ENCODE measurements at regions not wholly inside any gene's neighbourhood (a gene's known extent, or its start where the extent isn't known, plus 50 kb on each side); places are given as distances from the start of the nearest gene placed in this dataset.

DNA sequence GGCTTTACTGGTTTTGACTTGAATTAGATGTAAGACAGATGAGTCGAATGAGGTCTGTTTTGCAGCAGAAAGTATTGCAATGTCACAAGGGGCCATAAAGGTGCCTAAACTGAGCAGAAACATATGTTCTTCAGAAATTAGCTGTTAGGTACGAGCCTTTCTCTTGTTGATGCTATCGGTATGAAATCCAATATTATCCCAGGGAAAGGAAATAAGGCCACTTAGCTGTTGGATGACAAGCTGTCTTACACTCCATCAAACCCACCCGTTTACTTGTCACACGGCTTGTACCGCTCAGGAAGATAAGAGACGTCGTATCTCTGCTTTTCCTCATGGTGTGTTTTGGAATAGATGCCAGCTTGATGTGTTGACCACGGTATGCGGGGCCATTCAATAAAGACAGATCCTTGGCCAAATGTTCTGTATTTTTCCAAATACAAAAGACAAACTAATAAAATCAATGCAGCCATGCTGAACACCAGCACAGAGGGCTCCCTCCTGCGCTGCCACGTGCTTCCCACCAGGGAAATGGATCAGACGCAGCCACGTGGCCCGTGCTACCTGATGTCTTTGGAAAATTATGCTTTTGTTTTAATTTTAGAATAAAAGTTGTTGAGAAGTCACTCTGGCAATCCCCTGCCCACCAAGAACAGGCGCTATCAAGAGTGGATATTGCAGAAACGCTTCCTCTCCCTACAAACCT is 255.9 kb upstream of the SULF2 start:
- Histone ChIP-seq H2AFZ (ENCODE audit: low read length) (no peak overlapping the region), H3K9me2 (replicated peaks; ENCODE audit: low read depth, low read length) (no peaks in the 10 kb centered on the region), H3K4me1 (ENCODE audit: insufficient read depth, low read length, poor library complexity, severe bottlenecking) (no peaks in the 10 kb centered on the region), H3K4me3 (ENCODE audit: low read length, poor library complexity, severe bottlenecking) (no peak overlapping the region), H3K79me2 (ENCODE audit: insufficient read depth, low read length) (no peaks in the 10 kb centered on the region), H3K36me3 (ENCODE audit: insufficient read depth, low read length) (no peaks in the 10 kb centered on the region), H3K4me2 (ENCODE audit: low read depth, low read length, poor library complexity, severe bottlenecking) (no peak overlapping the region), H3K27me3 (ENCODE audit: insufficient read depth, low read length, poor library complexity, severe bottlenecking) (no peaks in the 10 kb centered on the region), H3K9me3 (ENCODE audit: insufficient read depth, low read depth, low read length) (no peaks in the 10 kb centered on the region), H3F3A (ENCODE audit: low read depth) (no peaks in the 10 kb centered on the region), H4K20me1 (ENCODE audit: insufficient read depth, low read length, poor library complexity, severe bottlenecking) (no peaks in the 10 kb centered on the region), H3K9ac (ENCODE audit: low read depth, low read length, poor library complexity, severe bottlenecking) (no peak overlapping the region)
- TF ChIP-seq EZH2phosphoT487 (IDR thresholded peaks at IDR 0.05; ENCODE audit: borderline replicate concordance), result no peak
- TF ChIP-seq, protein P1, sequence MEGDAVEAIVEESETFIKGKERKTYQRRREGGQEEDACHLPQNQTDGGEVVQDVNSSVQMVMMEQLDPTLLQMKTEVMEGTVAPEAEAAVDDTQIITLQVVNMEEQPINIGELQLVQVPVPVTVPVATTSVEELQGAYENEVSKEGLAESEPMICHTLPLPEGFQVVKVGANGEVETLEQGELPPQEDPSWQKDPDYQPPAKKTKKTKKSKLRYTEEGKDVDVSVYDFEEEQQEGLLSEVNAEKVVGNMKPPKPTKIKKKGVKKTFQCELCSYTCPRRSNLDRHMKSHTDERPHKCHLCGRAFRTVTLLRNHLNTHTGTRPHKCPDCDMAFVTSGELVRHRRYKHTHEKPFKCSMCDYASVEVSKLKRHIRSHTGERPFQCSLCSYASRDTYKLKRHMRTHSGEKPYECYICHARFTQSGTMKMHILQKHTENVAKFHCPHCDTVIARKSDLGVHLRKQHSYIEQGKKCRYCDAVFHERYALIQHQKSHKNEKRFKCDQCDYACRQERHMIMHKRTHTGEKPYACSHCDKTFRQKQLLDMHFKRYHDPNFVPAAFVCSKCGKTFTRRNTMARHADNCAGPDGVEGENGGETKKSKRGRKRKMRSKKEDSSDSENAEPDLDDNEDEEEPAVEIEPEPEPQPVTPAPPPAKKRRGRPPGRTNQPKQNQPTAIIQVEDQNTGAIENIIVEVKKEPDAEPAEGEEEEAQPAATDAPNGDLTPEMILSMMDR (conservative IDR thresholded peaks at IDR 0.05; ENCODE audit: low read length), result no peak

DNA sequence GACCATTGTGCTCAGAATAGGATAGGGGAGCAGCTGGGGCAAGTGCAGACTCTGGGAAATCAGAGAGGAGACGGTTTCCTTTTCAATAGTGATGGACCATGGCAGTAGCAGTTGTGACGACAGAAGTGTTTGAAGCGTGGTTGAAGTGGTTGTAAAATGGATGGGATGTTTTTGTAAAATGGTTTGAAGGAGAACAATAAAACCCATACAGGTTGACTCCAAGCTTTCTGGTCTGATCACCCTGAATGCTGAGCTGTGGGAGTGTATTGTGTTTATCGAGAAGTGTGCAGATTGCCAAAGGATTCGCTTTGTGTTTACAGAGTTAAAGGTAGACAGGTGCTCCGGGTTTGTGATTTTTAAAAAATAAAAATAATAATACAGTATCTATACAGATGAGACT is 255.2 kb upstream of the SULF2 start:
- H4K20me1 ChIP-seq (ENCODE audit: insufficient read depth, low read length, poor library complexity, severe bottlenecking), result no peaks in the 10 kb centered on the region
- no peak overlapping the region for H2AFZ ChIP-seq (ENCODE audit: low read length)
- no peak overlapping the region for H3K4me2 ChIP-seq (ENCODE audit: low read depth, low read length, poor library complexity, severe bottlenecking)

DNA sequence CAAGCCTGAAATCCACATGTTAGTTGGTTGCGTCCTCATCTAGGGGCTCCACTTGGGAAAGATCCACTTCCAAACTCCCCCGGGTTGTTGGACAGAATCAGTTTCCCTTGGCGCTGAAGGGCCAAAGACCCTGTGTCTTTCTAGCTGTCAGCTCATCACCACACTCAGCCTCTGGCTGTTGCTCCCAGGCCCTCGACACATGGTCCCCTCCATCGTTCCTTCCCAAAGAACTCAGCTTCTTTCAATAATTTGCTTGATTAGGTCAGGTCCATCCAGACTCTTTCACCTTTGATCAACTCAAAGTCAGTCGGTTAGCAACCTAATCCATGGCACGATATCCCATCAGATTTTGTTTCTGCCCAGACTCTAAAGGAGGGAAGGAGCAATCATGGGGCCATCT is 254.8 kb upstream of the SULF2 start:
- H3K9ac ChIP-seq (ENCODE audit: low read depth, low read length, poor library complexity, severe bottlenecking), result no peak overlapping the region

More for the DNA sequence above, 255.2 kb upstream of the SULF2 start:
- Histone ChIP-seq H3K9me2 (replicated peaks; ENCODE audit: low read depth, low read length) (no peaks in the 10 kb centered on the region), H3K9me3 (ENCODE audit: insufficient read depth, low read depth, low read length) (no peaks in the 10 kb centered on the region), H3K4me3 (ENCODE audit: low read length, poor library complexity, severe bottlenecking) (no peak overlapping the region), H3F3A (ENCODE audit: low read depth) (no peaks in the 10 kb centered on the region), H3K79me2 (ENCODE audit: insufficient read depth, low read length) (no peaks in the 10 kb centered on the region), H3K36me3 (ENCODE audit: insufficient read depth, low read length) (no peaks in the 10 kb centered on the region), H3K27me3 (ENCODE audit: insufficient read depth, low read length, poor library complexity, severe bottlenecking) (no peaks in the 10 kb centered on the region), H3K4me1 (ENCODE audit: insufficient read depth, low read length, poor library complexity, severe bottlenecking) (no peaks in the 10 kb centered on the region), H3K9ac (ENCODE audit: low read depth, low read length, poor library complexity, severe bottlenecking) (no peak overlapping the region)
- TF ChIP-seq EZH2phosphoT487 (IDR thresholded peaks at IDR 0.05; ENCODE audit: borderline replicate concordance), result no peak
- TF ChIP-seq, protein P1 (conservative IDR thresholded peaks at IDR 0.05; ENCODE audit: low read length), result no peak

More for the DNA sequence above, 254.8 kb upstream of the SULF2 start:
- Histone ChIP-seq H3K9me3 (ENCODE audit: insufficient read depth, low read depth, low read length) (no peaks in the 10 kb centered on the region), H3K4me1 (ENCODE audit: insufficient read depth, low read length, poor library complexity, severe bottlenecking) (no peaks in the 10 kb centered on the region), H3K4me3 (ENCODE audit: low read length, poor library complexity, severe bottlenecking) (no peak overlapping the region), H3K4me2 (ENCODE audit: low read depth, low read length, poor library complexity, severe bottlenecking) (no peak overlapping the region), H3K27me3 (ENCODE audit: insufficient read depth, low read length, poor library complexity, severe bottlenecking) (no peaks in the 10 kb centered on the region), H3K9me2 (replicated peaks; ENCODE audit: low read depth, low read length) (no peaks in the 10 kb centered on the region), H4K20me1 (ENCODE audit: insufficient read depth, low read length, poor library complexity, severe bottlenecking) (no peaks in the 10 kb centered on the region), H2AFZ (ENCODE audit: low read length) (no peak overlapping the region), H3F3A (ENCODE audit: low read depth) (no peaks in the 10 kb centered on the region), H3K36me3 (ENCODE audit: insufficient read depth, low read length) (no peaks in the 10 kb centered on the region), H3K79me2 (ENCODE audit: insufficient read depth, low read length) (no peaks in the 10 kb centered on the region)
- TF ChIP-seq, protein P1 (conservative IDR thresholded peaks at IDR 0.05; ENCODE audit: low read length), result no peak
- TF ChIP-seq EZH2phosphoT487 (IDR thresholded peaks at IDR 0.05; ENCODE audit: borderline replicate concordance), result no peak
